Astrocyte of the spinal cord (primary cell): ENCODE measurements at regions not wholly inside any gene's neighbourhood (a gene's known extent, or its start where the extent isn't known, plus 50 kb on each side); places are given as distances from the start of the nearest gene placed in this dataset.
"Not testable (repeated sequence)": the region's sequence is repeated elsewhere in the genome, so short reads cannot be mapped to it uniquely, and the experiment has no call there.

ENCODE experiments used
- DNase-seq: peaks from one replicate; pipeline ENCODE4 v3.0.0; 2011; ENCODE audit warnings: low read depth, low spot score
- H3K4me3 ChIP-seq: 2 replicates; pipeline ENCODE4 v1.5.1; 2011; ENCODE audit warnings: low read depth, mild to moderate bottlenecking, low read length, moderate library complexity
- CTCF ChIP-seq: IDR thresholded peaks from 2 replicates; pipeline ENCODE4 v1.5.1; 2012; ENCODE audit warnings: low read depth, mild to moderate bottlenecking, low read length, inconsistent platforms
- in situ Hi-C: cut with HindIII; loops from 2 replicates; pipeline ENCODE4 v1.10.0; 2017; ENCODE audit warnings: low sequenced_read_pairs

GRCh38 chr11:97617031-97617430 lies 1227.2 kb downstream of the JRKL start:
- no peak for DNase-seq
- no peak for TF ChIP-seq CTCF
- H3K4me3 ChIP-seq, result no peak overlapping the region
- in situ Hi-C loops, result no loop called here

DNA sequence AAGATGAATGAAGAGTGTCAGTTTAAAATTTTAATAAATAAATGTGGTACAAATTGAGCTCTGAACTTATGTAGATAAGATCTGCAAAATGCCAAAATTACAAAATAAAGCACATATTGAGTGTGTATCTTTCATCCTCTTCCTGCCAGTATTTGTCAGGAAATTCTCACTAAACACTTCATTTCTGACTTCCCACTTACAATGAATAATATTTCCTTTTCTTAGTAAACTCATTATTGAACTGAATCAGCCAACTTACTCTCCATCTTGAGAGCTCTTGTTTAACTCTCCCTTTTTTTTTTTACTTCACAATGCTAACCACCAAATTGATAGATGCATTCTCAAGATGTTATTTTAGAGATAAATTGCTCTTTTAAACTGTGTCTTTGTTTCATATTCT lies 1230.2 kb downstream of the JRKL start:
- in situ Hi-C loops, result no loop called here
- no peak for TF ChIP-seq CTCF

GRCh38 chr11:97621282-97621681 lies 1231.5 kb downstream of the JRKL start:
- H3K4me3 ChIP-seq, result no peak overlapping the region
- in situ Hi-C loops, result no loop called here
- TF ChIP-seq CTCF, result no peak
- no peak for DNase-seq

More for the DNA sequence above, 1230.2 kb downstream of the JRKL start:
- H3K4me3 ChIP-seq, result no peak overlapping the region
- DNase-seq, result no peak

DNA sequence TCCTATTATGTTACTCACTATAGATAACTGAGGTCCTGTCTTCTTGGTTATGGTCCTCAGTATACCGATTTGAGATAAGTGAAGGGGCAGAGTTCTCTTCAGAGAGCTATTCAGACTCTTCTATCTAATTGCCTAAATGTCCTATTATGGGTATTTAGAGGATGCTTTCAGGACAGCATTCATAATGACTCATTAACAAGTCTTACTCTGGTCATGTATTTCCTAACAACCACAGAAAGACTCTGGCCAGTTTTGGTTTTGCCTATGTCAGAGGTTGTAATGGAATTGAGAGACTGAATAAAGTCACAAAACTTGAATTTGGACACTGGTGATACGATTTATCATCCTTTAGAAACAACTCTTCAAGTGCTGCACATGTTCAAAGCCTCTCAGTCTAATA lies 1233.0 kb downstream of the JRKL start:
- H3K4me3 ChIP-seq, result no peak overlapping the region
- no peak for TF ChIP-seq CTCF
- in situ Hi-C loops, result no loop called here
- DNase-seq, result peak; percentile 15

DNA sequence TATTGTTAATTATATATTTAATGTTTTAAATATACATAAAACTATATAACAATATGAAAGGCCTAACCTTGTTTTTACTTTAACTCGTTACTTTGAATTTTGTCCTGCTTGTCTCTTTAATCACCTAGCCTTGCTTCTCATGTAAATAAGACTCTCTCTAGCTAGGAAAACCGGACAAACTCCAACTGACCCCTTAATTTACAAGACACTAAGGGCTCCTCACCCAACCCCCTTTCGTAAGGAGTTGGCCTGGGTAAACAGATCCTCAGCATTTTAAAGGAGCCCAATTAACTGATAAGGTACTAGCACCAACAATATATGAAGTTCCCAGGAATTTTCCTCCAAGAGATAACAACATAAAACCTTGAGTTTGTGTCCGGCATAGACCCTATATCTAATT lies 1246.9 kb downstream of the JRKL start:
- H3K4me3 ChIP-seq, in situ Hi-C loops, DNase-seq: not testable (repeated sequence)

DNA sequence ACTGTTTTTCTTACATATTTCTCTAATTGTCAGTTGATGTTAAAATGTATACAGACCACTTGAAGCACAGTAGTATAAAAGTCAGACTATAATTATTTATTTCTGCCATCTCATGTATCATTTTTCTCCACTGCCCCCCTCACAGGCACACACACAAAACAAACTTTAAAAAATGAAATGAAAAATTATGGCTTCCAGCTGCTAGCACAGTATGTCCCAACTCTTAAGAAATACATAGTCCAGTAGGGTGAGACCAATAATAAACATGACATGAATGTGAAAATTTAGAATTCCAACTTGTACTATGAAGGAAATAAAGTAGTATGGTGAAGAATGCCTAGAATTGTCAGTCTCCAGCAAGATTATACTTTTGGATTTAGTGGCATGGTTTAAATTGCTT lies 1247.9 kb downstream of the JRKL start:
- TF ChIP-seq CTCF, result no peak
- H3K4me3 ChIP-seq, result no peak overlapping the region
- in situ Hi-C loops, result no loop called here
- DNase-seq, result no peak

DNA sequence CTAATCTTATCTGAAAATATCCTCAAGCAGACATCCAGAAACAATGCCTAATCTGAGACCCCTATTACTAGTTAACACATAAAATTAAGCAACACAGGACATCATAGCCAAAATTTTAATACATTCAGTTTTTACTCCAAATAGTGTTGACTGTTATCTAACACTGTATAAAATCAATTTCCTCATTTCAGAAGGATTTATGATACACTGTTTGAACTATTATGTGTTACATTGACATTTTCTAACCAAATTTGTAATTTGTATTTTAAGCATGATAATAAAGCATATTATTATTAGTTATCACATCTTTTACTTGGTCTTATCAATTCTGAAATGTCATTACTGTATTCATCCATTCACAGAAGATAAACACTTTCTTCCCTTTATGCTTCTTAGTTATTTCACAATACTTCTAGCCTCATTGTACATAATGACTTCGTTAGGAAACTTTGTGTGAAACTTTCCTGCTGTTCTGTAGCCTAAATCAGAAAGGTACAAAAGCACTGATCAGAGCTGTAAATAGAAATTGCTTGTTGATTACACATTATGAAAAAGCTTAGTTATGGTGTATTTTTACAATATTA lies 1248.9 kb downstream of the JRKL start:
- H3K4me3 ChIP-seq, result no peak overlapping the region
- TF ChIP-seq CTCF, result no peak
- DNase-seq, result no peak
- in situ Hi-C loops, result no loop called here
